ENCODE measurements at regions not wholly inside any gene's neighbourhood (a gene's known extent, or its start where the extent isn't known, plus 50 kb on each side); places are given as distances from the start of the nearest gene placed in this dataset.

DNA sequence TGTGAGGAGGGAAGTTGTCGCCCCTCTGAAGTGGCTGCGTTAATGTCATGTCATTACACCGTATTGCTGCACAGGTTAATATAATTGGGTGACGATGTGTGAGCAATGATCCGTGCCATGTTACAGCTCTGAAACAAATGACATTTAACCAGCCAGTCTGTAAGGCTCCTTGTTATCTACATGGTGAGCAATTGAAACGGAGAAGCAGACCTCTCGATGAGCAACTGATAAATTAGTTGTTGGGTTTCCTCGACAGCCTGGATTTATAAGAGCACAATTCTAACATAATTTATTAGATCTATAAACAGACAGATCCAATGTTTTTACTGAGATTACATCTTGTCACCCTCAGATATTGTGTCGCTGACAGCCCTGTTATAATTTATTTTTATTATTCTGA lies 49.9 kb upstream of the MAFB start:
- no peak for TF ChIP-seq CTCF (IDR thresholded peaks at IDR 0.05)
- no peak for TF ChIP-seq POLR2A (IDR thresholded peaks at IDR 0.05)
